Fibroblast of skin of abdomen (primary cell): ENCODE measurements at regions not wholly inside any gene's neighbourhood (a gene's known extent, or its start where the extent isn't known, plus 50 kb on each side); places are given as distances from the start of the nearest gene placed in this dataset.
"Not testable (repeated sequence)": the region's sequence is repeated elsewhere in the genome, so short reads cannot be mapped to it uniquely, and the experiment has no call there.

ENCODE experiments used
- DNase-seq: peaks from one replicate; pipeline ENCODE4 v3.0.0-alpha.2; 2013

- DNase-seq: not testable (repeated sequence)
Measured at GRCh38 chr9:78172610-78173009, 63.3 kb upstream of the CEP78 start.

DNA sequence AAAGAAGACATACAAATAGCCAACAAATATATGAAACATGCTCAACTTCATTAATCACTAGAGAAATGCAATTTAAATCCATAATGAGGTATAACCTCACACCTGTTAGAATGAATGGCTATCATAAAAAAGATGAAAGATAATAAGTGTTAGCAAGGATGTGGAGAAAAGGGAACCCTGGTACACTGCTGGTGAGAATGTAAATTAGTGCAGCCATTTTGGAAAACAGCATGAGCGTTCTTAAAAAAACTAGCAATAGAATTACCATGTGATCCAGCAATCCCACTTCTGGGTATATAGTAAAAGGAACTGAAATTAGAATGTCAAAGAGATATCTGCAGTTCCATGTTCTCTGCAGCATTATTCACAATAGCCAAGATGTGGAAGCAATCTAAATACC, 64.2 kb upstream of the CEP78 start:
- no peak for DNase-seq

- DNase-seq: no peak
Measured at GRCh38 chr9:78169125-78169524, 66.8 kb upstream of the CEP78 start.

- DNase-seq: no peak
Measured at GRCh38 chr9:78167356-78167755, 68.5 kb upstream of the CEP78 start.

- DNase-seq: no peak
Measured at GRCh38 chr9:78163834-78164233, 72.0 kb upstream of the CEP78 start.

- no peak for DNase-seq
Measured at GRCh38 chr9:78158286-78158685, 77.6 kb upstream of the CEP78 start.

DNA sequence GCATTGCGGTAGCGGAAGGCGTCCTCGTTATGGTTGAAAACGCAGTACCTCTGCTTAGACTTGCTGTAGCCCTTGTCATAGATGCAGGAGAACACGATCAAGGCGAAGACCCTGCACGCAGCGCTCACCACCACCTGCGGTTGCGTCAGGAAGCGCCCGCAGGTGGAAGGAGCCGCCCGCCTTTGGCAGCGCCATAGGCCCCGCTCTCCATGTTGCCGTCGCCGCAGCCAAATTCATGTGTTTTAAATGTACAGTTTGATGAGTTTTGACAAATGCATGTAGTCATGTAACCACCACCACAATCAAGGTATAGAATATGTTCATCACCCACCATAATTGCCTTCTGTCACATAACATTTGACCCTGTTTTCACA, 84.9 kb upstream of the CEP78 start:
- DNase-seq: no peak

- DNase-seq: no peak
Measured at GRCh38 chr9:78150312-78150982, 85.4 kb upstream of the CEP78 start.

DNA sequence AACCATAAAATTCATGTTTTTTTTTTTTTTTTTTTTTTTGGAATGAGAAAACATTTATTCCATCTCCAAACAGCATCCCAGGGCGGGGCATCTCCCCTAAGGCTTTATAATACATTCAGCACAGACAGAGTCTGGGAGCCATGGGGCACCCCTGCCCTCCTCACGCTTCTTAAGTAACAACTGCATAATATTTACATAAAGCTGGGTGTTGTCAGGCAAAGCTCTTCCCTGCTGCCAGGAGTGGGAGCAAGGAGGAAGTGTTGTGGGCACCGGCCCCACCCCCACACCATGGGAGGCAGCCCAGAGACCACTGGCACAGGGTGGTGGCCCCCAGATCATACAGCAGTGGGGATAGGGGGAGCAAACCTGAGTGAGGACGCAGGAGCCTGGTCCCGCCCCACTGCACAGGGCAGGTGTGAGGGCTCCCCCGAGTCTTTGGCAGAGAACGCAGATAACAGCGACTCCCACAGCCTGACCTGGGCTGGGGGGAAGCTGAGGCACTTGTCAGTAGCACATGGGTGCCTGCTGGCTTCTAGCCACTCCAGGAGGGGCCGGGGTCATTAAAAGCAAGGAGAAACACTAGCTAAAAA, 86.1 kb upstream of the CEP78 start:
- DNase-seq: no peak

DNA sequence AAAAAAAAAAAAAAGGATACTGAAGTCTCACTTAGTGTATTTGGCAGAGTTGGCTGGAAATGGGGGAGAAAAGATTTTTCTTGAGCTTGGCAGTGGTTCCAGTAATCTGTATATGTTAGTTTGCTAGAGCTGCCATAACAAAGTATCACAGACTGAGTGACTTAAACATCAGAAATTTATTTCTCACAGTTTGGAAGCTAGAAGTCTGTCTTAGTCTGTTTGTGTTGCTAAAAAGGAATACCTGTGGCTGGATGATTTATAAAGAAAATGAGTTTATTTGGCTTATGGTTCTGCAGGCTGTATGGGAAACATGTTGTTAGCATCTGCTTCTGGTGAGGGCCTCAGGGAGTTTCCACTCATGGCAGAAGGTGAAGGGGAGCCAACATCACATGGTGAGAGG, 89.6 kb upstream of the CEP78 start:
- peak; percentile 10 for DNase-seq

GRCh38 chr9:78144663-78145377, 91.1 kb upstream of the CEP78 start:
- DNase-seq: no peak

- no peak for DNase-seq
Measured at GRCh38 chr9:78144008-78144381, 91.9 kb upstream of the CEP78 start.

DNA sequence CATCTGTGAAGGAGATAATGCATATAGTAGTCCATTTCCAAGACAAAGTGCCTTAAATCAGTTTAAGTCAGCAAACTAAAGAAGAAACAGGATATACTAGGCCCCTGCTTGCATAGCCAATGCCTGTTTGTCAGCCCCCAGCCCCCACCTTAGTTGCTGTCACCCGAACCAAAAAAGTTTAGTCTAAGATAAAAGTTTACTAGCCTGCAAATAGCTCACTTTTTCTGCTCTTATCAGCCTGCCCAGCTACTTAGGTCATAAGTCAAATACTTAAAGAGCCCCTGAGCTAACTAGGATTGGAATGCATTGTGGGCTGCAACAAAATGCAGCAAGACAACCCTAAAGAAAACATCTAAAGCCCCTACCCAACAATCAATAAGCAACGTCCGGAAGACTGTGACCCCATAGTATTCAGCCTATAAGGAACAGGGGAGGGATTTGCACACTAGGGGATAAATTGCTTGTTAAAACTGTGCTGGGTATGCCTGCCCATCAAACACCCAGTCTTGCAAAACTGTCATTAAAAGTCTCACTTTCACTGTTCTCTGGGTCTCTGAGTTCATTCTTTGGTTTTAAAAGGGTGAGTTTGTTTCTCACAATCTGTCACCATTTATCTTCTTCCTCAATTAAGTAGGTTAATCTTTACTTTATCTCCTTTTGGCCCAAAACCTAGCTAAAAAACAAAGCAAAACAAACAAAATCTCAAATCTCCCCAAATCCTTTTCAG, 92.4 kb upstream of the CEP78 start:
- DNase-seq: no peak

- DNase-seq: not testable (repeated sequence)
Measured at GRCh38 chr9:78142264-78142663, 93.6 kb upstream of the CEP78 start.

DNA sequence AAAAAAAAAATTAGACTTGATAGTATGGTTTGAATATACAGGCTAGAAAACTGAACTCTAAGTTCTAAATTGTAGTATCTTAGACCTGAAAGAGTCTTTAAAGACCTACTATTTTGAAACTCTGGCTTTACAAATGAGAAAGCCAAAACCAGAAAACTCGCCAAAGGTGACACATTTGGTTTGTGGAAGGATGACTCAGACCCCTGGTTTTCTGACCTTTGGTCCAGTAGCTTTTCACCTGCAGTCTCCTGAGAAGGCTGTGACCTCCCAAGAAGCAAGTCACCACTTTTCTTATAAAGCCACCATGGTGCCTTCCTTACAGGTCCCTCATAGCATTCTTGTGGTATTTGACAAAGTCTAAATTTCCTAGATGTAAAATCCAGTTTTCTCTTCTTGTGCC, 102.1 kb upstream of the CEP78 start:
- DNase-seq: no peak

GRCh38 chr9:78132701-78133058, 101.1 kb upstream of the GNAQ start:
- no peak for DNase-seq

- DNase-seq: peak; percentile 32
Measured at GRCh38 chr9:78131969-78132700, 100.5 kb upstream of the GNAQ start.

DNA sequence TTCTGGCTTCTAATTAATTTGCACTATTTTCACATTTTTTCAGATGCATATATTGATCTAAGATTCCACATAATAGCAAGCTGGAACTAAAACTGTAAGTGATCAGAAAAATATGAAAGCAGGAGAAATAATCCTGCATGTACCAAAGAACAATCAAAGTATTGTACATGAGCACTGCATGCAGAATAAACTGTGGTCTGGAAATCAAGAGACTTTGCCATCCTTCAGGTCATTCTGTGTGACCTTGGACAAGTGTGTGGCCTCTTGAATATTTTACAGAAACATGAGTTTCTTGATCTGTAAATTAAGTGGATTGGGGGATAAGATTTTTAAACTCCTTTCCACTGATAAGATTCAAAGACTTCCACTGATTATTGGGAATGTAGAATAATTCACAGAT, 99.2 kb upstream of the GNAQ start:
- DNase-seq: no peak

- DNase-seq: peak; percentile 12
Measured at GRCh38 chr9:78130004-78130403, 98.4 kb upstream of the GNAQ start.

DNA sequence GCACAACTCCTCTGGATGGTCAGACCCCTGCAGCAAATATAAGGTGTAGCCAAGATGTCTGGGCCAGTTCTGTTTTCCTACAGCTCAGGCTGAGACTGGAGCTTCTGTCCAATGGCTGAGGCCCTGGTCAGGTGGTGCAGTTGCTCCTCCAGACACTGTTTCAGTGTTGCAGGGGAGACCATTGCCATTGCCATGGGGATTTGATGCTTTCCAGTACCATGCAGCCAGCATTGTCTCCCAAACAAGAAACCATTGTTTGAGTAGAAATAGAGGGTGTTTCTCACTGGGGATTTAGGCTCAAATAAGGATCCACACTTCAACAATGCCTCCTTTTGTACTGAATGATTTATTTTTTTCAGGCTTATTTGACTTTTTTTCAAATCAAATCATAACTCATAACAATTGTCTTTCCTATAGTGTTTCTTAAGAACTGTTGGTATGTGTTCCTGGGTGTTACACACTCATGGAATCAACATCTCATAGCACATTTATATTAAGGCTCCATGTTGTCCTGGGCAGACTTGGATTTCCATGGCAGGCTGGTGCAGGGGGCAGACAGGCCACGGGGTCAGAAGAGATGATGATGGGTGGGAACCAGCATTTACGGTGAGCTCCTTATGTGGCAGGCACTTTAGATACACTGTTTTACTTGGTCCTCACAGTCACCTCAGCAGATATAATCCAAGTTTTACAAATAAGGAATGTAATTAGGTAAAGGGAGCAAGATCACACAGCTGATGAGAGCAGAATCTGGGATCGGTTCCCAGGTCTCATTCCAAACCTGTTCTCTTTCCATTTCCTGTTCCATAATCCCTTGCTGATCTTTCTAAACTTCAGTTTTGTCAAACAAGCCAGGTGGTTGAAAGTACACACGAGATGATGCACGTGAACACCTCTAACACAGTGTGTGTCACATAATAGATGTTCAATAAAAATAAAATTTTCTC, 95.9 kb upstream of the GNAQ start:
- DNase-seq: no peak

DNA sequence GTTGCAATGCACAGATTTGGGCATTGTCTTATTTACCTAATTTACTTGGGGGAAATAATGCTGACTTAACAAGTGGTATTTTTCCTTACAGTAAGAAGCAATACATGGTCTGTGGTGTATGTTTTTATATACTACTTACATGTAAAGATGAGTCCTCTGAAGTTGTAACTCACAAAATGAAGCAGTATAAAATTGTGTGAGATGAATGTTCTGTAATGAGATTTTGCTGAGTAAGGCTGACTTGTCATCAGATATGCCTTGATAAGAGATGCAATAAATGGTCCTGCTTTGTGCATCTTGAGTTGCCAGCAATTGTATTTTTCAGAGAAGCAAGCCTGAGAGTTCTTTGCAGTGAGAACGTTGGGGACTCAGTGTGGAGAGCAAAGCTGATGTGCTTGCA, 92.2 kb upstream of the GNAQ start:
- no peak for DNase-seq

DNA sequence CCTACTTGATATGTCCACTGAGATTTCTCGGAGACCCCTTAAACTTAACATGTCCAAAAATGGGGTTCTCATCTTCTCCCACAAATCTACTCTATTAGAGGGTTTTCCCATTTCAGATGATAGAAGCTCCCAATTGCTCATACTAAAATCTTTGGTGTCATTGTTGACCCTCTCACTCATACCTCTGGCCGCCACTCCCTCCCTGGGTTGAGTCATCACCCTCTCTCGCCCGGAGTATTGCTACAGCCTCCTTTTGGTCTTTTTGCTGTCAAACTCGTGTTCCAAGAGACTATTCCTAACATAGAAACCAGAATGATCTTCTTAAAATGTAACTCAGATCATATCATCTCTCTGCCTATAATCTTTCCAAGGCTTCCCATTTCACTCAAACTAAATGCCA, 91.0 kb upstream of the GNAQ start:
- DNase-seq: no peak
